NCI-H1092 (cell line): ENCODE measurements at regions not wholly inside any gene's neighbourhood (a gene's known extent, or its start where the extent isn't known, plus 50 kb on each side); places are given as distances from the start of the nearest gene placed in this dataset.

Experiments
- DNase-seq: peaks from one replicate; lab custom pipeline; 2025; lab: John Stamatoyannopoulos, UW

GRCh38 chr15:94099574-94099960 lies 131.8 kb upstream of the MCTP2 start:
- DNase-seq: no peak

- no peak for DNase-seq
These were observed 132.3 kb upstream of the MCTP2 start for GRCh38 chr15:94098921-94099573.

GRCh38 chr15:94097552-94097951 lies 133.8 kb upstream of the MCTP2 start:
- DNase-seq: no peak

GRCh38 chr15:94094310-94094709 lies 137.1 kb upstream of the MCTP2 start:
- DNase-seq: no peak

GRCh38 chr15:94086341-94086740 lies 145.0 kb upstream of the MCTP2 start:
- DNase-seq: no peak

- no peak for DNase-seq
These were observed 147.8 kb upstream of the MCTP2 start for GRCh38 chr15:94083467-94084052.

GRCh38 chr15:94081829-94082228 lies 149.5 kb upstream of the MCTP2 start:
- DNase-seq: no peak

GRCh38 chr15:94080989-94081605 lies 150.3 kb upstream of the MCTP2 start:
- no peak for DNase-seq

- DNase-seq: no peak
These were observed 150.9 kb upstream of the MCTP2 start for GRCh38 chr15:94080416-94080815.

- no peak for DNase-seq
These were observed 151.4 kb upstream of the MCTP2 start for GRCh38 chr15:94079968-94080367.

- no peak for DNase-seq
These were observed 151.9 kb upstream of the MCTP2 start for GRCh38 chr15:94079459-94079858.

- DNase-seq: no peak
These were observed 153.4 kb upstream of the MCTP2 start for GRCh38 chr15:94077938-94078337.

GRCh38 chr15:94075349-94075748 lies 156.0 kb upstream of the MCTP2 start:
- DNase-seq: no peak

GRCh38 chr15:94070356-94071295 lies 160.7 kb upstream of the MCTP2 start:
- no peak for DNase-seq

GRCh38 chr15:94069844-94070243 lies 161.5 kb upstream of the MCTP2 start:
- DNase-seq: no peak

GRCh38 chr15:94066811-94067210 lies 164.6 kb upstream of the MCTP2 start:
- no peak for DNase-seq

- no peak for DNase-seq
These were observed 165.3 kb upstream of the MCTP2 start for GRCh38 chr15:94066046-94066445.

- DNase-seq: no peak
These were observed 166.6 kb upstream of the MCTP2 start for GRCh38 chr15:94064676-94065313.

GRCh38 chr15:94061041-94061440 lies 170.3 kb upstream of the MCTP2 start:
- DNase-seq: no peak

- DNase-seq: no peak
These were observed 172.3 kb upstream of the MCTP2 start for GRCh38 chr15:94059013-94059587.

GRCh38 chr15:94057305-94057704 lies 174.1 kb upstream of the MCTP2 start:
- no peak for DNase-seq

GRCh38 chr15:94056314-94056713 lies 175.0 kb upstream of the MCTP2 start:
- DNase-seq: no peak
